ENCODE measurements at regions not wholly inside any gene's neighbourhood (a gene's known extent, or its start where the extent isn't known, plus 50 kb on each side); places are given as distances from the start of the nearest gene placed in this dataset.

- H3K4me3 Mint-ChIP-seq = no peak overlapping the region
- peaks cover 6% of the 10 kb centered on the region for H3K27me3 Mint-ChIP-seq
- no peak overlapping the region for H3K27ac Mint-ChIP-seq
- no peaks in the 10 kb centered on the region for H3K9me3 Mint-ChIP-seq
- ATAC-seq (replicated peaks) = peak; percentile 11
- no peaks in the 10 kb centered on the region for H3K36me3 Mint-ChIP-seq (ENCODE audit: low read depth)
- H3K4me1 Mint-ChIP-seq = no peaks in the 10 kb centered on the region
Measured at GRCh38 chr11:33622806-33623205, 77.8 kb downstream of the C11orf91 start.

GRCh38 chr11:33622186-33622585 is 78.4 kb downstream of the C11orf91 start:
- Mint-ChIP-seq H3K27ac (no peak overlapping the region), H3K4me3 (no peak overlapping the region)
- ATAC-seq (replicated peaks) = no peak

GRCh38 chr11:33620423-33621171 is 80.0 kb downstream of the C11orf91 start:
- Mint-ChIP-seq H3K27me3 (peaks cover 16% of the 10 kb centered on the region), H3K9me3 (no peaks in the 10 kb centered on the region), H3K27ac (no peak overlapping the region), H3K36me3 (ENCODE audit: low read depth) (no peaks in the 10 kb centered on the region), H3K4me1 (no peaks in the 10 kb centered on the region), H3K4me3 (no peak overlapping the region)
- no peak for ATAC-seq (replicated peaks)

More at GRCh38 chr11:33622186-33622585, 78.4 kb downstream of the C11orf91 start:
- no peaks in the 10 kb centered on the region for H3K9me3 Mint-ChIP-seq
- peaks cover 11% of the 10 kb centered on the region for H3K27me3 Mint-ChIP-seq
- H3K4me1 Mint-ChIP-seq = no peaks in the 10 kb centered on the region
- H3K36me3 Mint-ChIP-seq (ENCODE audit: low read depth) = no peaks in the 10 kb centered on the region

GRCh38 chr11:33618956-33619355 is 81.7 kb downstream of the C11orf91 start:
- no peak for ATAC-seq (replicated peaks)
- H3K36me3 Mint-ChIP-seq (ENCODE audit: low read depth) = no peaks in the 10 kb centered on the region
- H3K27ac Mint-ChIP-seq = no peak overlapping the region
- H3K9me3 Mint-ChIP-seq = no peaks in the 10 kb centered on the region
- no peaks in the 10 kb centered on the region for H3K4me1 Mint-ChIP-seq
- H3K27me3 Mint-ChIP-seq = peaks cover 16% of the 10 kb centered on the region
- no peak overlapping the region for H3K4me3 Mint-ChIP-seq

GRCh38 chr11:33618351-33618710 is 82.3 kb downstream of the C11orf91 start:
- peaks cover 16% of the 10 kb centered on the region for H3K27me3 Mint-ChIP-seq
- H3K27ac Mint-ChIP-seq = no peak overlapping the region
- H3K9me3 Mint-ChIP-seq = no peaks in the 10 kb centered on the region
- no peaks in the 10 kb centered on the region for H3K4me1 Mint-ChIP-seq
- no peaks in the 10 kb centered on the region for H3K36me3 Mint-ChIP-seq (ENCODE audit: low read depth)
- H3K4me3 Mint-ChIP-seq = no peak overlapping the region
- no peak for ATAC-seq (replicated peaks)

GRCh38 chr11:33617672-33618350 is 82.8 kb downstream of the C11orf91 start:
- peaks cover 16% of the 10 kb centered on the region for H3K27me3 Mint-ChIP-seq
- no peak overlapping the region for H3K27ac Mint-ChIP-seq

GRCh38 chr11:33616552-33616951 is 84.1 kb downstream of the C11orf91 start:
- no peaks in the 10 kb centered on the region for H3K9me3 Mint-ChIP-seq
- H3K27ac Mint-ChIP-seq = no peak overlapping the region
- peaks cover 16% of the 10 kb centered on the region for H3K27me3 Mint-ChIP-seq
- ATAC-seq (replicated peaks) = no peak
- H3K36me3 Mint-ChIP-seq (ENCODE audit: low read depth) = no peaks in the 10 kb centered on the region
- H3K4me3 Mint-ChIP-seq = no peak overlapping the region
- H3K4me1 Mint-ChIP-seq = no peaks in the 10 kb centered on the region

More at GRCh38 chr11:33617672-33618350, 82.8 kb downstream of the C11orf91 start:
- ATAC-seq (replicated peaks) = no peak
- H3K4me1 Mint-ChIP-seq = no peaks in the 10 kb centered on the region
- H3K36me3 Mint-ChIP-seq (ENCODE audit: low read depth) = no peaks in the 10 kb centered on the region
- no peaks in the 10 kb centered on the region for H3K9me3 Mint-ChIP-seq
- H3K4me3 Mint-ChIP-seq = no peak overlapping the region

GRCh38 chr11:33615751-33616150 is 84.9 kb downstream of the C11orf91 start:
- Mint-ChIP-seq H3K9me3 (no peaks in the 10 kb centered on the region), H3K4me1 (no peaks in the 10 kb centered on the region), H3K4me3 (no peak overlapping the region), H3K27ac (no peak overlapping the region), H3K27me3 (peaks cover 16% of the 10 kb centered on the region), H3K36me3 (ENCODE audit: low read depth) (no peaks in the 10 kb centered on the region)
- ATAC-seq (replicated peaks) = no peak

GRCh38 chr11:33613404-33613803 is 87.2 kb downstream of the C11orf91 start:
- Mint-ChIP-seq H3K27ac (no peak overlapping the region), H3K27me3 (peaks cover 12% of the 10 kb centered on the region), H3K4me1 (no peaks in the 10 kb centered on the region), H3K9me3 (no peaks in the 10 kb centered on the region), H3K36me3 (ENCODE audit: low read depth) (no peaks in the 10 kb centered on the region), H3K4me3 (no peak overlapping the region)
- no peak for ATAC-seq (replicated peaks)

GRCh38 chr11:33610903-33611302 is 89.7 kb downstream of the C11orf91 start:
- Mint-ChIP-seq H3K4me3 (no peak overlapping the region), H3K9me3 (no peaks in the 10 kb centered on the region), H3K27me3 (peaks cover 4% of the 10 kb centered on the region), H3K36me3 (ENCODE audit: low read depth) (no peaks in the 10 kb centered on the region), H3K27ac (no peak overlapping the region), H3K4me1 (no peaks in the 10 kb centered on the region)
- ATAC-seq (replicated peaks) = no peak

GRCh38 chr11:33608386-33608785 is 92.2 kb downstream of the C11orf91 start:
- Mint-ChIP-seq H3K4me3 (no peak overlapping the region), H3K4me1 (no peaks in the 10 kb centered on the region), H3K27me3 (peaks cover 8% of the 10 kb centered on the region), H3K9me3 (no peaks in the 10 kb centered on the region), H3K36me3 (ENCODE audit: low read depth) (no peaks in the 10 kb centered on the region), H3K27ac (no peak overlapping the region)
- no peak for ATAC-seq (replicated peaks)

GRCh38 chr11:33606762-33607161 is 93.9 kb downstream of the C11orf91 start:
- no peak for ATAC-seq (replicated peaks)
- no peaks in the 10 kb centered on the region for H3K4me1 Mint-ChIP-seq
- no peak overlapping the region for H3K27ac Mint-ChIP-seq
- peaks cover 12% of the 10 kb centered on the region for H3K27me3 Mint-ChIP-seq
- no peaks in the 10 kb centered on the region for H3K36me3 Mint-ChIP-seq (ENCODE audit: low read depth)
- H3K9me3 Mint-ChIP-seq = no peaks in the 10 kb centered on the region
- no peak overlapping the region for H3K4me3 Mint-ChIP-seq

- H3K4me1 Mint-ChIP-seq = no peaks in the 10 kb centered on the region
- H3K9me3 Mint-ChIP-seq = no peaks in the 10 kb centered on the region
- no peak for ATAC-seq (replicated peaks)
- no peak overlapping the region for H3K4me3 Mint-ChIP-seq
- H3K27ac Mint-ChIP-seq = no peak overlapping the region
- peaks cover 18% of the 10 kb centered on the region for H3K27me3 Mint-ChIP-seq
- no peaks in the 10 kb centered on the region for H3K36me3 Mint-ChIP-seq (ENCODE audit: low read depth)
Measured at GRCh38 chr11:33605703-33606102, 94.9 kb downstream of the C11orf91 start.

GRCh38 chr11:33598426-33599069 is 102.1 kb downstream of the C11orf91 start:
- Mint-ChIP-seq H3K36me3 (ENCODE audit: low read depth) (no peaks in the 10 kb centered on the region), H3K9me3 (no peaks in the 10 kb centered on the region), H3K27ac (no peak overlapping the region), H3K27me3 (peaks cover 37% of the 10 kb centered on the region), H3K4me1 (no peaks in the 10 kb centered on the region), H3K4me3 (no peak overlapping the region)
- no peak for ATAC-seq (replicated peaks)

GRCh38 chr11:33594188-33594587 is 106.4 kb downstream of the C11orf91 start:
- no peak overlapping the region for H3K27ac Mint-ChIP-seq
- ATAC-seq (replicated peaks) = no peak
- no peaks in the 10 kb centered on the region for H3K4me1 Mint-ChIP-seq
- H3K4me3 Mint-ChIP-seq = no peak overlapping the region
- H3K27me3 Mint-ChIP-seq = peaks cover 20% of the 10 kb centered on the region
- no peaks in the 10 kb centered on the region for H3K9me3 Mint-ChIP-seq
- no peaks in the 10 kb centered on the region for H3K36me3 Mint-ChIP-seq (ENCODE audit: low read depth)

Data from activated T-helper 17 cell treated with anti-CD3 and anti-CD28 coated beads, Interleukin-2, amount 50 U/mL, for 72 hours (primary cell).